GF-D8 (cell line): ENCODE measurements at regions not wholly inside any gene's neighbourhood (a gene's known extent, or its start where the extent isn't known, plus 50 kb on each side); places are given as distances from the start of the nearest gene placed in this dataset.
A peak's percentile ranks its signal among the peaks of the same experiment; 100 is the strongest.

Experiments used
- DNase-seq: peaks from one replicate; lab custom pipeline; 2025; lab: John Stamatoyannopoulos, UW

GRCh38 chr1:75984781-75985180 lies 52.6 kb upstream of the ASB17 start:
- no peak for DNase-seq

DNA sequence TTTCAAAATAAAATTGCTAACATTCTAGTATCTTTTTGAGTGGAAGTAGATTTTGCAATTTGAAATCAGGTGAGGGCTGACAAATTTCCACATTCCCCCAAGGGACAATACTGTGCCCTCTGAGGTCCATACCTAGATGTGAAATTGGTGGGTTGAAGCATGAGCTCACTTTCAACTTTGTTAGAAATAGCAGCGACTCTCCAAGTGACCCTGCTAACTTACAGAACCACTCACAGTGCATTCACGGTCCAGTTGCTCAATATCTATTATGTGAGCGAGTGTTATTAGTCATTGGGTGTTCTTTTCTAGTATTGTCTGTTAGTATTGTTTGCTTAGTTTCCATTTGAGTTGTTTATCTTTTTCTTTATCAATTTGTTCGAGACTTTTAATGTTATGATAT lies 53.6 kb upstream of the ASB17 start:
- DNase-seq, result no peak

DNA sequence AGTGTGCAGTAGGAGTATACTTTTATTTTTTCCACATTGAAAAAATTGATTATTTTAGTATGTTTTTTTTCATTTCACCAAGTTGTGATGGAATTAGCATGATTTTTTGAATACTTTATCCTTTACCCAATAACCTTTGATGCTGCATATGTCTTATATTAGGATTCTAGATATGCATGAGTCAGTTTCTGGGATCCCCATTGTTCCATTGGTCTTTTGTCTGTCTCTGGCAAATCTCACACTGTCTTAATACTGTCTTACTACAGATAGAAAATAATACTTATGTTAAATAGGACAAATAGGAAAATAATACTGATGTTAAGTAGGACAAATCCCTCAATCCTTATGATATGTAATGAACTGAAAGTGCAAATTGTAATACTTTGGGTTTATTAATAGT lies 54.3 kb upstream of the ASB17 start:
- DNase-seq, result no peak

DNA sequence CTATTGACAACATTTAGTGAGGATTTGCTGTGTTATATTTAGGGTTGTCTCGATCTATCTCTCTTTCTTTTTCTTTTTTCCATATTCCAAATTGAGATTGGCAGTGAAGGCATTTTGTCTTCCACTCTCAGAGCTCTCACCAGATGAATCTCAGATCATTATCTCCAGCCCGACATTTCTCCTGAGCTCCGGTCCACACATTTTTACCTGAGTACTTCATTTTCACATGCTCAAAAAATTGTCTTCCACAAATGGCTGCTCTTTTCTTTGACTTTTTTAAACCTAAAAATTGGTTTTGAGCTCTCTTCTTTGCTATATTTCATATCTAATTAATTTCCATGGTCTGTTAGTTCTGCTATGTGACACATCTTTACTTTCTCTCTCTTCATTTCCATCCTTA lies 56.9 kb upstream of the ASB17 start:
- DNase-seq, result no peak

- no peak for DNase-seq
Observed at GRCh38 chr1:75990686-75991085, 58.5 kb upstream of the ASB17 start.

DNA sequence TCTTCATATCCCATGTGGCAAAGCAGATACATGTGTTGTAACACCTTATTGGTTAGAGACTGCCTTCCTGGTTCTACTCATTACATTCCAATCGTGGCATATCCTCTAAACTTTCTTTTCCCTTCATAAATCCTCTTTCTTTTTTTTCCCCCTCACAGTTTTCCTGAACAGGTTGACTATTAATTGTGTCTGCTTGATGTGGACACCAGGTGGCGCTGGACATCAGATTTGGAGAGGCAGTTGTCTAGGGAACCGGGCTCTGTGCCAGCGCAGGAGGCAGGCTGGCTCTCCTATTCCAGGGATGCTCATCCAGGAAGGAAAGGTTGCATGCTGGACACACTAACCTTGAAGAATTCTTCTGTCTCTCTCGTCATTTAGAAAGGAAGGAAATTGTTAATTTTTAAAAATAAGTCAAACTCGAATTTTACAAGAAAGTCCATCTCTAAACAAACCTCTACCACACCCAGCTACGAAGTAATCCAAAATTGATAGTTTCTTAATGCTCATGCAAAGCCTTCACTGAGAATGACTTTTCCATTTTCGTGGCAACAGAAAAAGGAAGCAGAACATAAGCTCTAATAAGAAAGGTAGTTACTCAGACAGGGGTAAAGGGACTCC lies 59.4 kb upstream of the ASB17 start:
- peak; percentile 17 for DNase-seq

DNA sequence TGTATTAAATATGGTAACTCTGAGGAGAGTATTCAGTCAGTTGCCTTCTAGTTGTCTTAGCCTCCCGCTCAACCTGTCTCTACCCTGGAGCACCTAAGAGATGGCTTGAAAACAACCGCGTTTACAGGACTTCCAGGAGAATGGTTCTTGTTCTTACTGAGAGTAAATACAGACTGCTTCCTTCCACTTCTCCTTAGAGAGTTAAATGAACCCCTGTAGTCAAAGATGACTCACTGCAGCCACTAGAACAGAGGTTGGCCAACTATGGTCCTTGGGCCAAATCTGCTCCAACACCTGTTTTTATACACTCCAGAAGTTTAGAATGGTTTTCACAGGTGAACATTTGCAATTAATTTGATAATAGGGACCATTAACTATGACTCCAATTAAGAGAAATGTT lies 60.1 kb upstream of the ASB17 start:
- no peak for DNase-seq

DNA sequence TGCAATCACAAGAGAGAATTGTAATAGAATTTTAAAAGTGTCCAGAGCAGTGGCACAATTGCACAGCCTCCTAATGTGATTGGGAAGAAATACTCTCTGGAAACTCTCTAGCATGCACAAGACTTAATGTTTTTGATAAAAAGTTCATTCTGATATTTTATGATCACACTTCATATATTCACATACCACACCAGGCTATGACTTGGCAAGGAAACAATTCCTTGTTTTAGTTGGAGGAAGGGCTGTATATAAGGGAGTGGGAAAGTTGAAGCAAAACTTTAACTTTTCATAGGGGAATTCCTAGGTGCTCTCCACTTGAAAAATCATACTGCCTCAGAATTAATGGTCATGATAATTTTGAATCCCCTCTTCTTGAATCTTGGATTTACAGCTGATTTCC lies 61.5 kb upstream of the ASB17 start:
- no peak for DNase-seq

DNA sequence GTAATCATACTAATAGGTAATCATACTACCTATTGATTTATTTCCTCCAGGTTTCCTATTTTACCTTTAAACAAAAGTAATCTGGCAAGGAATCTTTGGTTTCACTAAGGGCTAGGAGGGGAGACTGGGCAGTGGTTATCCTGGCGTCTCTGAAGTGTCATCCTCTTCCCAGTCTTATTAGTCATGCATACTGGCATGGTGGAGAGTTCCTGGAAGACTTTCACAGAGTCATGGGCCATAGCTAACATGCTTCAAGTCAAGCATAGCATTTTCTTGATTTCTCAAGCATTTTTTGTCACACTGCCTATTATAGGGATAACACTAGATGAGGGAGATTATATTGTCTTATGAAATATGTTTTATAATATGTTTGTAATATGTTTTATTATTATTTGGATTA lies 64.0 kb upstream of the ASB17 start:
- DNase-seq, result no peak

- DNase-seq, result no peak
Observed at GRCh38 chr1:75999034-75999433, 66.8 kb upstream of the ASB17 start.

DNA sequence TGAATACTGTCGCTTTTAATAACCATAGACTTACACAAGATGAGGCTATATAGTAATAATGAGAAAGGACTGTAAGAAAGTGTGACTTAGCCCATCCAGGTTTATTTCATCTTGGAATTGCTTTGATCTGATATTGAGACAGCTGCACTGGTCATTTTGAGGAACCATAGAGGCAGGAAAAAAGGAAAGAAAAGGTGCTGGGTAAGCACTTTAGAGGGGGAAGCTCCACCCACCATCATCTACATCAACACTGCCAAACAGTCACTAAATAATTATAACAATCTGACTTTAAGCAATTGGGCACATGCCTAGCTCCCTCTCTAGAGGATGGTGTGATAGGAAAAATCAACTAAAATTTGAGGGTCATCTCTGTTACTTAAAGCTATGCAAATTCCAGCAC lies 70.6 kb upstream of the ST6GALNAC3 start:
- DNase-seq, result no peak

- no peak for DNase-seq
Observed at GRCh38 chr1:76005765-76006164, 68.8 kb upstream of the ST6GALNAC3 start.

GRCh38 chr1:76006234-76006633 lies 68.3 kb upstream of the ST6GALNAC3 start:
- no peak for DNase-seq

- DNase-seq, result no peak
Observed at GRCh38 chr1:76010802-76011201, 63.7 kb upstream of the ST6GALNAC3 start.

GRCh38 chr1:76012341-76013205 lies 62.0 kb upstream of the ST6GALNAC3 start:
- no peak for DNase-seq

- DNase-seq, result no peak
Observed at GRCh38 chr1:76013206-76013581, 61.4 kb upstream of the ST6GALNAC3 start.

- DNase-seq, result no peak
Observed at GRCh38 chr1:76015478-76016103, 59.0 kb upstream of the ST6GALNAC3 start.

GRCh38 chr1:76018045-76018444 lies 56.5 kb upstream of the ST6GALNAC3 start:
- DNase-seq, result no peak

GRCh38 chr1:76021846-76022245 lies 52.7 kb upstream of the ST6GALNAC3 start:
- no peak for DNase-seq

DNA sequence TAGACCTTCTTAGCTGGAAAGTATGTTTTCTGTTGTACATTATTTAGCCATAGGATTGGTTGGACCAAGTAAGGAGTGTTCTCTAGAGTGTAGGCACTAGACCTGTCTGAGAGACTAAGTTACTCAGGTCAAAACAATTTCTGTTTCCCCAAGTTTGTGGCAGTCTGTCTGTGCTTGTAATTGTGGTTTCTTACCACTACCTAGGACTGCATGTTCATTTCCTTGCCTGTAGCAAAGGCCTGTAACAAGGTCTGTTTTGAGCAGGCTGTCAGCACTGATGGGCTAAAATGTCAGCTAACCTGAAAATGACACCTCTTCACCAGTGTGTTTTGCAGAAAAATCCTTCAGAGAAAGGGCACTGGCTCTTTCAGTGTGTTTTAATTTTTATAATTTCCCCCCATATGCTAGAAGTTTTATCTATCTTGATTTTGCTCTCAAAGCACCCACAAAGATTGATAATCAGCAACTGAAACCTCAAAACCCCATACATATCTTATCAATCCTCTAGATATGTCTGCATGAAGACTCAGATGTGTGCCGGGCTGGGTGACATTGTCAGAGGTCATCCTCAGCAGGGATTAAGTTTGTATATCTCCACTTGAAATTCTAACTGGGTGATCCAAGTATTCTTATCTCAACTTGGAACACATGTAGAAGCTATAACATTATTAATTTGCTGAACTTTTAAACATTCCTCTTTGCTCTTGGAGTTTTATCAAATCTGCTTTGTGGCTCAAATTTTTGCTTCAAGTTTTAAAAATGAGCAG lies 50.7 kb upstream of the ST6GALNAC3 start:
- DNase-seq, result no peak
